UCSD-AML1 (cell line): ENCODE measurements at regions not wholly inside any gene's neighbourhood (a gene's known extent, or its start where the extent isn't known, plus 50 kb on each side); places are given as distances from the start of the nearest gene placed in this dataset.

Experiments
- DNase-seq: peaks from one replicate; lab custom pipeline; 2025; ENCODE audit not compliant: unreplicated experiment; lab: John Stamatoyannopoulos, UW

- no peak for DNase-seq
Measured at GRCh38 chr7:156163747-156164146, 351.5 kb upstream of the SHH start.

GRCh38 chr7:156162451-156162850, 350.2 kb upstream of the SHH start:
- no peak for DNase-seq

DNA sequence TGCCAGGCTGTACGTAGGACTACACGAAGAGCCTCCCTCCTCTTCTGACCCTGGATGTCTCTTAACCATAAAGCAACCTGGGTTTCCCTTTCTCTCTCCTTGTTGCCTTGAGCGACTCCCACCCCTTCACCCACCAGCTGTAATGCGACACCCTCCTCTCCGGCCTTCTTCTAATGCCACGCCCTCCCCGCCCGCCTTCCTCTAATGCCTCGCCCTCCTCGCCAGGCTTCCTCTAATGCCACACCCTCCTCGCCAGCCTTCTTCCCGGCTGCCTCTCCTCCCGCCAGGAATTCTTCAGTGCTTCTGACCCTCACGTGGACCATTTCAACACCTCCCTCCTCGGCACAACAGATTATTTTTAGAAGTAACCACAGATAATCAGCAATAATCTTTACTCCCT, 348.5 kb upstream of the SHH start:
- no peak for DNase-seq

DNA sequence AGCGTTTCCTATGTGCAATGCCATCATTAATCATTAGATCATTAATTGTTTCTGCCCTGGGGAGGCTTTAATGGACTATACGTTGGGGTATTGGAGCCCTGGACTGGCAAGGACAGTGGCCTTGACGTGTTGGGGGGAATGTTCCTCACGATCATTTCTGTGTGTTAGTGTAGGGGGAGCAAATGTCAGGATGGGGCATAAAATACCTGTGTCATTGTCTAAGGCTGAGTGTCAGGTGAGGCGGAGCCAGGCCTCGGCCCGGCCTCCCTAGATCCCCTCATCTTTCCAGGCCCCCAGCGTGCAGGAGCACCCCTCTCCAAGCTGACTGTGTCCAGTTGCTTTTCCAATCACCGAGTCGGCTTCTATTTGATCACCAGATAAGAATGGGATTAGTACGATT, 346.4 kb upstream of the SHH start:
- no peak for DNase-seq

DNA sequence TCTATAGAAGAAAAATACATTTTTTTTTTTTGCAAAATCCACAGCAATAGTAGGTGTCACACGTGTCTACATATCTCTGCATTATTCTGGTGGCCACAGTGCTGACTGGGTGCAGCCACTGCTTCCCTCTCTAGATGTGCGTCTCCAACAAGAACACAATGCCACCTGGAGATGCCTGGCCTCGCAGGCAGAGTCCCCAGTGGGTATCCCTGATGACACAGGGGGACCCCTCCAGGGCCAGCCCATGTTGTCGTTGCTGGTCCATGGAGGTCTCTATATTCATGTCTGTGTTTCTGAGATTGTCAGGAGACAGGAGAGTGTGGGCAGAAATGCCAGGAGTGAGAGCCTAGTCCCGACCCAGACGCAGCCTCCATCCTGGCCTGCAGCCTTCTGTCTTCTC, 345.9 kb upstream of the SHH start:
- no peak for DNase-seq

- no peak for DNase-seq
Measured at GRCh38 chr7:156157409-156158012, 345.2 kb upstream of the SHH start.

- DNase-seq, result no peak
Measured at GRCh38 chr7:156156734-156157408, 344.6 kb upstream of the SHH start.

- no peak for DNase-seq
Measured at GRCh38 chr7:156155988-156156733, 343.9 kb upstream of the SHH start.

GRCh38 chr7:156153590-156153989, 341.3 kb upstream of the SHH start:
- no peak for DNase-seq

DNA sequence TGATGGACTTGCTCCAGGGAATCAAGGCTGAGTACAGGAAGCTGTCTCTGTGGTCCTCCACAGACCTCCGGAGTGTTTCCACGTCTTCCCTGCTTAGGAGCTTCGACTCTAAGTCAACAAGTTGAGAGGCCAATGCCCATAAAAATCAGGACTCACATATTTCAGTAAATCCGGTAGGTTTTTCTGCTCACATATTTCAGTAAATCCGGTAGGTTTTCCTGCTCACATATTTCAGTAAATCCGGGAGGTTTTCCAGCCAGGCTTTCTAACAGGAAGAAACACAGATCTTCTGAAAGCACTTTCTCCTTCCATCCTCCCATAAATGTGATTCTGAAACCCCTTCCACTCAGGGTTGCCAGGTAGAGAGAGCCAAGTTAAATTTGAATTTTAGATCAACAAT, 340.1 kb upstream of the SHH start:
- no peak for DNase-seq

DNA sequence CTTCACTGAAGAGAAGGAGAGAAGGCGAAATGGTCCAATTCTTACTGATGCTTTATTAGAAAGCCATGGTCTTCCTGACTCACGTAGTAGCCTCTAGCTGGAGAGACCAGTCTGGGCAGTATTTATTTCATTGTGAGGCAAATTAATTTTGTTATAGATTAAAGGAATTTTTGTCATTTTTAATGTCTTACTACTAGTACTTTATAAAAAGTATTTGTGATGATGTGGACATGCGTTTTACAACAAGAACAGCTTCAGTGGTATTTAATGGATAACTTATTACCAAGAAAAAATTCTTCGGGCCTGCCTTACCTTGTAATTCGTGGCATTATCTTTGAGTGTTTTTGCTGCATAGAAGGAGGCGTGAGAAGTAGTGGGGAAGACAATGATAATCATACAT, 339.4 kb upstream of the SHH start:
- DNase-seq, result no peak

GRCh38 chr7:156151078-156151477, 338.8 kb upstream of the SHH start:
- DNase-seq, result no peak

DNA sequence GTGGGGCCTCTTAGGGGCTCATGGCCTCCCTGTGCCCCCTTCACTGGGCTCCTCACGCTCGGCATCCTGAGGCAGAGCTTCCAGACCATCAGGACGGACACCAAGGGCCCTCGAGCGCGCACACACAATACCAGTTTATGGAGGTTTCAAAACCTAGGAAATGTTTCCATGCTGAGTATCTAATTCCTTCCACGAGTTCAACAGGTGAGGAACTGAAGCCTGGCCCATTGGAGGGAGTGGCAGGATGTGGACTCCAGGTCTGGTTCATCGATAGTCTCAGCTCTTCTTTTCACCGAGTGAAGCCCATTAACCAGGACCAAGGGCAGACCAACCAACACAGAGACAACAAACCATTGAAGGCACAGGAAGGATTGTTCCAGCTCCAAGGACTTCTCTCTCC, 336.7 kb upstream of the SHH start:
- no peak for DNase-seq

- DNase-seq, result no peak
Measured at GRCh38 chr7:156148547-156148946, 336.3 kb upstream of the SHH start.

GRCh38 chr7:156147756-156148504, 335.7 kb upstream of the SHH start:
- no peak for DNase-seq

GRCh38 chr7:156147104-156147503, 334.8 kb upstream of the SHH start:
- DNase-seq, result no peak

- no peak for DNase-seq
Measured at GRCh38 chr7:156145996-156146395, 333.7 kb upstream of the SHH start.

GRCh38 chr7:156145184-156145583, 332.9 kb upstream of the SHH start:
- no peak for DNase-seq

DNA sequence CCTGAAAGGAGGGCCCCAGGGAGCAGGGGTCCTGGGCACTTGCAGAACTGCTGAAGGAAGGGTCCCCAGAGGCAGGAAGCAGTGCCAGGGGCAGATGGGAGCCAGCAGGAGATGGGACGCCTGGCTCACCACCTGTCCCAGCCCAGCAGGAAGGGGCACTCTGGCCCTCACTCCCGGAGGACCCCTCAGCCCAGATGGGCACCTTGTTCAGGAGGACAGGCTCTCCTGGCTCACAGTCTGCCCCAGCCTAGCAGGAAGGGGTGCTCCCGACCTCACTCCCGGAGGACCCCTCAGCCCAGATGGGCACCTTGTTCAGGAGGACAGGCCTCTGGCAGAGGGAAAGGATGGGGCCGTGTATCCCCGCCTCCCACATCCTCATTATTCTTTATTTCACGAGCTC, 331.4 kb upstream of the SHH start:
- no peak for DNase-seq

DNA sequence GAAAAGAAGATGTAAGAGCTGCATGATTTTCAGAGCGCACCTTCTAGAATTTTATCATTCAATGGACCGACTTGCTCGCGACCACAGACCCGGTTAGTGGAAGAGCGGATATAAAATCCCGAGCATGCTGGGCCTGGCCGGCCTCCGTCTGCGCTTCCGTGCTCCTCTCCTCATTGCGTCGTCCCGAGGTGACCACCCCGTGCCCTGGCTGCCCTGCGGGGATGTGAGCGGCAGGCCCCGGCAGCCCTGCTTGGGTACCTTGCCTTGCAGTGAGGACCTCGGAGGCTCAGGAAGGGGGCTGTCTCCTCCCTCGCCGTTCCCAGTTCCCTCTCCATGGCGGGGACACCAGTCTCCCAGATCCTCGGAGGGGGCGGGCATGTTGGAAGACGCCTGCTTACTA, 330.9 kb upstream of the SHH start:
- no peak for DNase-seq

GRCh38 chr7:156141941-156142340, 329.7 kb upstream of the SHH start:
- DNase-seq, result no peak

DNA sequence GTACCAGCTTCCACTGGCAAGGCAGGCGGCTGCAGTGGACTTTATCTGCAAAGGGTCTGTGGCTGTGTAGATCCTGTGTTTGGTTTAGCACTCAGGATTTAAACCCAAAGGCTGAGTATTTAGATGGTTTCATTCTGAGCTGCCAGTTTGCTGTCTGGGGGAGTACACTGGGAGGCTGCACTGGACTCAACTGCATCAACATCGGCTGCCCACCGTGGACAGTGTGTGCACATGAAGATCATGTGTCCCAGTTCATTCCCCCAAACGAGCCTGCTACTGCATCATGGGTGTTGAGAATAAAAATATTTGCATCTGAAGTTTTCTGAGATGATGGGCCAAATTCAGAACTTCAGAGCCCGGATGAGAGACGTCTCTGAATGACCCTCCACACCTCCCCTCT, 328.6 kb upstream of the SHH start:
- no peak for DNase-seq
